GM18909 (cell line): ENCODE measurements at regions not wholly inside any gene's neighbourhood (a gene's known extent, or its start where the extent isn't known, plus 50 kb on each side); places are given as distances from the start of the nearest gene placed in this dataset.

Experiments
- ATAC-seq: cut with Tn5 transposase; IDR thresholded peaks from one replicate; pipeline ENCODE4 v1.9.1; 2021; ENCODE audit warnings: mild to moderate bottlenecking; ENCODE audit not compliant: unreplicated experiment, poor library complexity

DNA sequence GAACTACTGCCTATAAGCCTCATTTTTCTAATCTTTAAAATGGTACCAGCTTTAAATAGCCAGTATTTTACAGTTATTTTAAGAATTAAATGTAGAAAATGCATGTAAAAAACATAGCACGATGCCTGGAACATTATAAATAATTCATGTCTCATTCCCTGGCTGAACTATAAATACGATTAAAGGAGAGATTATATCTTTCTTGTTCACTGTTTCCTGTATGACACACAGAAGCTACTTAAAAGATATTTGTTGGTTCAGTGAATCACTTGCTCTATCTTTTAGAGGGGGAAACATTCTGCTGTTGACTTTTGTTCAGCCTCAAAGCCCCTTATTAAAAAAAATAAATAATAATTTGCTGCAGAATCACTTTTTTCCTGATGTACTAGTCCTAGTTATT lies 406.9 kb downstream of the LRFN5 start:
- ATAC-seq = no peak

DNA sequence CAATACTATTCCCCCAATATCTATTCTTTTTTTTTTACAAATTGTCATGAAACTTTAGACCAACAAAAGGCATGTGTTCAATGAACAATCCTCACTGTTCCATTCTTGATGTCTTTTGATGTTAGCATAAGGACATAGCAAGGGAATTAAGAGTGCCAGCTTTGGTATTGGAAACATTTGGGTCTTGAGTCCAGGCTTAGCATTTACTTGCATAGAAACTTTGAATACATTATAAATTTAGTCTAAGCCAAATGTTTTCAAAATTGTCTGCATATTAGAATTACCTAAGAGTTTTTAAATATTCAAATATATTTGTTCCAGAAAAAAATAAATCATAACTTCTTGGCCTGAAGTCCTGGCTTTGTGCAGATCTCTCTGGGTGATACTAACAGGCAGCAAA lies 406.5 kb downstream of the LRFN5 start:
- no peak for ATAC-seq

DNA sequence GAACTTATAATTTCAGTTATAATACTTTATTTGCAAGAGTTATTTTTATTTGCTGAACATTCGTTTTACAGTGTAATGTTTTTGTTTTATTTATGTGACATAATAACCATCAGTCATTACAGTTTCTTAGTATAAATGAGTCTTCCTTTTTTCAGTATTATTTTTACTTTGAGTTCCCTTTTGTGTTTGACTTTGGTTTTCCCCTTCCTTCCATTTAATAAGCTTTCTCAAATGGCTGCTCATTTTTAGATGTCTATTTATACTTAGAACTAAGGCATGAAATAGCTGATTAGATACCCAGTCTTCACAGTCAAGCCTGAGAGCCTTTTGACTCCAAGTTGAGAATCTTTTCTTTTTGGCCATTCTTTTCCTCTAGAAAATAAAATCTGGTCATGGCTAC lies 404.5 kb downstream of the LRFN5 start:
- no peak for ATAC-seq

DNA sequence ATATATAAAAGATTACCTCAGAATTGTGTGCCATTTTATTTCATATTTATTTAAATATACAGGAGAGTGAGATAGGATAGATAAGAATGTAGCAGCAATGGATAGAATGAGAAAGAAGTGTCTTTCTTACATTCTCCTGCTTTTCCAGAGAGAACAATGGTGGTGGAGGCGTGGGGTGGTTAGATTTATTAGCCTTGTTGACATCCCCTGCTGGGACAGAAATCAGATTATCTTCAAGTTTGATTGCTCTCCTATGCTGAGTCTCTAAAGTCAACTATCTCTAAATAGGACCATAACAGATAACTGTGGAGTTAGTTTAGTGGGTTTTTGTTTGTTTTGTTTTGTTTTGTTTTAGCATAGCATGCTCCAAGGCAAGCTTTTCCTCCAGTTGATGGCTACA lies 397.6 kb downstream of the LRFN5 start:
- ATAC-seq = no peak

DNA sequence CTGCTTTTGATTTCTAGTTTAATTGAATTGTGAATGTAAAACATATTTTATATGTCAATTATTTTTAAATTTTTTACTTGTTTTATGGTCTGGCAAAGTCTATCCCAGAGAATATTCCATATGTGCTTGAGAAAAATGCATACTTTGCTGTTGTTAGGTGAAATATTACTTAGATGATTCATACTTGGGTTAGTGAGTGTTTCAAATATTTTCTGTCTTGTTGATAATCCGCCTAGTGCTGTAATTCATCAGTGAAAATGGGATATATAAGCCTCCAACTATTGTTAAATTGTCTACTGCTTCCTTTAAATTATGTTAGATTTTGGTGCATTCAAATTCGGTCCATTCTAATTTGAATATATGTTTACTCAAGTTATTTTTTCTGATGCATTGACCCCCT lies 395.5 kb downstream of the LRFN5 start:
- ATAC-seq = no peak

DNA sequence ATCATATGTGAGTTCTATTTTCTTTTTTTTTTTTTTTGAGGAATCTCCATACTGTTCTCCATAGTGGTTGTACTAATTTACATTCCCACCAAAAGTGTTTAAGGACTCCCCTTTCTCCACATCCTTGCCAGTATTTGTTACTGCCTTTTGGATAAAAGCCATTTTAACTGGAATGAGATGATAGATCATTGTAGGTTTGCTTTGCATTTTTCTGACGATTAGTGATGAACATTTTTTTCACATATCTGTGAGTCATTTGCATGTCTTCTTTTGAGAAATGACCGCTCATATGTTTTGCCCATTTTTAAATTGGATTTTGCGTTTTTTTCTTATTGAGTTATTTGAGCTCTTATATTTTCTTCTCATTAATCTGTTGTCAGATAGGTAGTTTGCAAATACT lies 394.8 kb downstream of the LRFN5 start:
- ATAC-seq = no peak

DNA sequence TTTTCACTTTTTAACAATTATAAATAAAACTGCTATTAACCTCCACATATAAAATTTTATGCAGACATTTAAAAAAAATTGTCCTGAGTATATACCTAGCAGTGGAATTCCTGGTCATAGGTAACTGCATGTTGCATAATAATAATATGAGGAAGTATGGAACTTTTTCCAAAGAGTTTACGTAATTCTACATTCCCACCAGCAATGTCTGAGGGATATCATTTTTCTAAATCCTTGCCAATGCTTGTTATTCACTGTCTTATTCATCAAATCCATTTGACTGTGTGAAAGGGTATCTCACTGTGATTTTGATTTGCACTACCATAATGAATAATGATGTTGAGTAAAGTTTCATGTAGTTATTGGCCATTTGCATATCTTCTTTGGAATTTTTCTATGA lies 393.8 kb downstream of the LRFN5 start:
- ATAC-seq = no peak

DNA sequence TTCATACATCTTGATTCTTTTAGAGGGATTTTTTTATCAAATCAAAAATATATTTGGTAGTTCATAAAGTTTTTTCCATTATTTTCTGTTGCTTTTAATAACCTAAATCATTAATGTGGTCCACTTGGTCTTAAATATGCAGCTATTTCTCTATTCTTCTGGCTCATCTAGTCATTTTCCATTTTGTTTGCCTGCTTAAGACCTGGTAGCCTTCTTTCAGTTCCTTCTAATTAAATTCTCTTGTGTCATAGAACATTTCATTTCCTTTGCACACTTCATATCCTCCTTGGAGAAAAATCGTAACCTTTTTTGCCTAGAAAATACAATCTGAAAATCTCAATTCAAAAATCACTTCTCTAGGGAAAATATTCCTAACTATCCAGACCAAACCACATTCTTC lies 387.0 kb downstream of the LRFN5 start:
- no peak for ATAC-seq

DNA sequence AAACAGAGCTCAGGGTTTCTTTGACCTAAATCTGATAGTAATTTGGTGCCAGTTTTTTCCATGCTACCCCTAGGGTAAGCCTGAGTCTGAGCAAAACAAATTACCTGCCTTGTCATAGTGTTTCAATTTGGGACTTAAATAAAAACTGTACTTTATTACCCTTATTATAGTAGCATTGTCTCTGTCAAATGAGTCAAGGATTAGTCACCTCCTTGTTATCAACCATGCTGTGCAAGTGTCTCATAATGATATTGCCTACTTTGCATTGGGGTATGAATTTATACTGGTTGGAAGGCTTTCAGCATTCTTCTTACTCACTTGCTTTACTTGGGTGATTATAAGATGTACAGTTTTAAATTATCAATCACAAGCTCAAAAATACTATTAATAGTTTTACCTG lies 380.0 kb downstream of the LRFN5 start:
- ATAC-seq = no peak

DNA sequence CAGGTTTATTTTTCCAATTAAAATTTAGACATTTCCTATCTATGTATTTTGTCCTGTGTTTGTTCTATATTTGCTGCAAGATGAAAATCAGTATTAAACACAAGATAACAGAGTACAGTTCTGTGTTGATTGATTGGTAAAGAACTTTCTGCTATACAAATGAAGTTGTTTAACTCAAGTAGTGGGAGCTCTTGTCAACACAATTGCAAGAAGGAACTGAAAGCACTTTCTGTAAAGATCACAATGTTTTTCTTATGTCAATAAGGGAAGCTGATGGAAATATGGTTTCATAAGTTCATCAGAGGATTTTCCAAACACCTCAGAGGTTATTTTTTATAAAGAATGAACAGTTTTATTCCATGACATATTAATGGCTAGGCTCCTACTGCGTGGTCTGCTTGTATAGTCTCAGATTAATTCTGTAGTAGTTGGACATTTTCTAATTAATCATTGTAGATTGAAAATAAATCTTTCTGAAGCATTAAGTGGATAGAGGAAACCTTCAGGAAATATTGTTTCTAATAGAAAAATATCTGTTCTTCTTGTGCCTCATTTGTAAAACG lies 379.5 kb downstream of the LRFN5 start:
- no peak for ATAC-seq

DNA sequence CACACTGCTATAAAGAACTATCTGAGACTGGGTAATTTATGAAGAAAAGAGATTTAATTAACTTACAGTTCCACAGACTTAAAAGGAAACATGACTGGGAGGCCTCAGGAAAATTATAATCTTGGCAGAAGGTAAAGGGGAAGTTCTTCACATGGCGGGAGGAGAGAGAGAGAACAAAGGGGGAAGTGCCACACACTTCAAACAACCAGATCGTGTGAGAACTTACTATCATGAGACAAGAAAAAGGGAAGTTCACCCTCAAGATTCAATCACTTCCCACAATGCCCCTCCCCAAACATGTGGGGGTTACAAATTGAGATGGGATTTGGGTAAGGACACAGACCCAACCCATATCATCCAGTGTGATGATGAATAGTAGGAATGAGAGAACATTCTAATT lies 366.5 kb downstream of the LRFN5 start:
- no peak for ATAC-seq

DNA sequence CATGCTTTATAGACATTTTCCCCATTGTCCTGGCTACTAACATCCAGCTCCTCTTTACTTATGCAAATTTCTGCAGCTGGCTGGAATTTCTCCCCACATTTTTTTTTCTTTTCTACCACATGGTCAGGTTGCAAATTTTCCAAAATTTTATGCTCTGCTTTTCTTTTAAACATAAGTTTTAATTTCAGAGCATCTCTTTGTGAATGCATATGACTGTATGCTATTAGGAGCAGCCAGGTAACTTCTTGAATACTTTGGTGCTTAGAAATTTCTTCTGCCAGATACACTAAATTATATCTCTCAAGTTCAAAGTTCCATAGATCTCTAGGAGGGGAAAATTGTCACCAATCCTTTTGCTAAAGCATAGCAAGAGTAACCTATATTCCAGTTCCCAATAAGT lies 365.9 kb downstream of the LRFN5 start:
- no peak for ATAC-seq

DNA sequence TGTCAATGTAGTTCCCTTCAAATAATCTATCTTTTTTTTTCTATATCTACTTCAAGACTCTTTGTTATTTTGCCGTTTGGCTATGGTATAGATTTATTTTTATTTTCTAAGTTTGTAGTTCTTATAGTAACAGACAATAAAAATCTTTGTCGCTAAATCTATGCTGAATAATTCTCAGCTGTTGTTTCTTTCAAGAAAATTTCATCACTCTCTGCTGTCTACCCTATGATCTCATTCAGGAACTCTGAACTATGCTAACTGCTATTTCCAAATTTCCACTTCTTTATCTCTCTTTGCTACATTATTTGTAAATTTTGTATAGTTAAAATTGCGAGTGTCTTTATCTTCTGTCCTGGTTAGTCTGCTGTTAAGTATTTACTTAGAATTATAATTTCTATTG lies 353.6 kb downstream of the LRFN5 start:
- ATAC-seq = no peak

DNA sequence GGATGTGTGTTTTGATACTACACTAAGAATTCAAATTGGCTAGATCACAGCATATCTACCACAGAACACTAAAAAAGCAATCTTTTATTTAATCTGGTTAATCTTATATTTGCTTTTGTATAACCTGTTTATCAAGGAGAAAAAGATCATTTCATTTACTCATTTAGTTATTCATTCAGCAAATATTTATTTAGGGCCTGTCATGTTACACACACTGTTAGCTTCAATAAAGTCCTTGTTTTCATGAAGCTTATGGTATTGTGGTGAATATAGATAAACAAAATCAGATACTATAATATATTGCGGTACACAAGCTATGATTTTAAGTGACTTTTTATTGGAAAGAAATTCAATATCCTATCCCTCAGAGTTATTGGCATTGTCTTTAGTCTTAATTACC lies 350.8 kb downstream of the LRFN5 start:
- no peak for ATAC-seq
